ENCODE measurements at regions not wholly inside any gene's neighbourhood (a gene's known extent, or its start where the extent isn't known, plus 50 kb on each side); places are given as distances from the start of the nearest gene placed in this dataset.

DNA sequence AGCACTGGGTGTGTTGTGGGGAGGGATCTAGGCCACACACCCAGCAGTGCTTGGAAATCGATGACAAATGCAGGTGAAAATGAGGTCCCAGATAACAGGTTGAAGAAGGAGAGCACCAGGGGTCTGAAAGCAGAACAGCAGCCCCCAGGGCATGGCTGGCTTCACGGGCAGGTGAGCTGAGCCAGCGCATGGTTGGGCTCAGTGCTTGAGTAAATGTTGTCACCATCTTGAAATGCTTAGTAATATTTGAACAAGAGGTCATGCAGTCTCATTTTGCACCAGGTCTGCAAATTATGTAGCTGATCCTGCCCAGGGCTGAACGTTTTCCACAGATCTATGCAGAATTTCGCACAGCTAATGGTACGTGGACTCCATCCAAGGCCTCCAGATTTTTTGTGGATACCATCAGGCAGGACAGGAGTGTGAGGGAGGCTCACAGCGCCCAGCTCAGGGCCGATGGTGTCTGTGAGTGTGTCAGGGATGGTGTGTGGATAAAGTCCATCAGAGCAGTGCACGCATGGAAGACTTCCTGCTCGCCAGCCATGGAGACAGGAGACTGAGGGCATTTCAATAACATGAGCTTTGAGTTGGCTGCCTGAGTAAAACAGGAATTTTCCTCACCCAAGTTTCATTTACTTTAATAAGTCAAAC lies 53.1 kb upstream of the SNX9 start:
- TF ChIP-seq, protein P1, sequence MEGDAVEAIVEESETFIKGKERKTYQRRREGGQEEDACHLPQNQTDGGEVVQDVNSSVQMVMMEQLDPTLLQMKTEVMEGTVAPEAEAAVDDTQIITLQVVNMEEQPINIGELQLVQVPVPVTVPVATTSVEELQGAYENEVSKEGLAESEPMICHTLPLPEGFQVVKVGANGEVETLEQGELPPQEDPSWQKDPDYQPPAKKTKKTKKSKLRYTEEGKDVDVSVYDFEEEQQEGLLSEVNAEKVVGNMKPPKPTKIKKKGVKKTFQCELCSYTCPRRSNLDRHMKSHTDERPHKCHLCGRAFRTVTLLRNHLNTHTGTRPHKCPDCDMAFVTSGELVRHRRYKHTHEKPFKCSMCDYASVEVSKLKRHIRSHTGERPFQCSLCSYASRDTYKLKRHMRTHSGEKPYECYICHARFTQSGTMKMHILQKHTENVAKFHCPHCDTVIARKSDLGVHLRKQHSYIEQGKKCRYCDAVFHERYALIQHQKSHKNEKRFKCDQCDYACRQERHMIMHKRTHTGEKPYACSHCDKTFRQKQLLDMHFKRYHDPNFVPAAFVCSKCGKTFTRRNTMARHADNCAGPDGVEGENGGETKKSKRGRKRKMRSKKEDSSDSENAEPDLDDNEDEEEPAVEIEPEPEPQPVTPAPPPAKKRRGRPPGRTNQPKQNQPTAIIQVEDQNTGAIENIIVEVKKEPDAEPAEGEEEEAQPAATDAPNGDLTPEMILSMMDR (IDR thresholded peaks at IDR 0.05; ENCODE audit: insufficient read depth, low read depth, low read length) = no peak
- no peak for TF ChIP-seq EZH2 (IDR thresholded peaks at IDR 0.05; ENCODE audit: insufficient read depth, low read length)

All from astrocyte (in vitro differentiated cells and primary cell).